Glomerular visceral epithelial cell (primary cell): ENCODE measurements at regions not wholly inside any gene's neighbourhood (a gene's known extent, or its start where the extent isn't known, plus 50 kb on each side); places are given as distances from the start of the nearest gene placed in this dataset.
"Not testable (repeated sequence)": the region's sequence is repeated elsewhere in the genome, so short reads cannot be mapped to it uniquely, and the experiment has no call there.

Source experiments
- DNase-seq: peaks from one replicate; pipeline ENCODE4 v3.0.0-alpha.2; 2016; ENCODE audit errors: extremely low spot score

- peak; percentile 78 for DNase-seq
Observed at GRCh38 chr2:161063157-161063945, 96.9 kb upstream of the TANK start.

DNA sequence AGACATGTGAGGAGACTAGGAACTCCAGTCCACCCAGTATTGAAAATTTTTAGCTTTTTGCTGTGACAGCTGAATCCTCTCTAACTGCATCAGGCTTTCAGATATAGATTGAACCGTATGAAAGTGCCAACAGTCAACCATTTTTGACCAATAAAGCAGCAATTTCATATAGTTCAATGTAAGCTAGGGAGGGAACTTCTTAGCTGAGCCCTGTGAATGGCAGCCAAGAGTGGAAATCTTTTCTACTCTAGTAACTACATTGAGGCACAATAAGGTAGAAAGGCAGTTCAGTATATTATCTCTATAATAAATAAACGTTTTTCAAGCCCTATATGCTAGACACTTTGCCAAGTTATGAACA is 96.3 kb upstream of the TANK start:
- DNase-seq: no peak

DNA sequence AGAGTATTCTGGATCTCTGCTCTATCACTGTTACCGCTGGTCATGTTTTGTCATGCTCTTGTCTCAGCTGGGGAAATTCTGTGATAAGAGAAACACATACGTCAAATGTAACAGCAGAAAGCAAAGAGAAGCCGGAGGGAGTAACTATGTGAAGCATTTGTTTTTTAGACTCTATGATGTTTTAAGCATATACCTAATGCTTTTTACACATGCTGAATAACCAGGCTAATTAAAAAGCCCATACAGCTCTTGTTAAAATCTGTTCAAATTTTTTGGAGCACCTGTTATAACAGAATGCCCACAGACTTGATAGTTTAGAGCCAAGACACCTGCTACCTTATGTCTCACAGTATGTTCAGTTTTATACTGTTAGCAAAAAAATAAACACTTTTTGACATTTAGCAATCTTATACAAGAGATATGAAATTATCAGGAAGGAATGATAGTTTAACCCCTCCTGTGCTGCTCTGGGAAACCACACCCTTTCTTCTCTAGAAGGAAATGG is 92.3 kb upstream of the TANK start:
- no peak for DNase-seq

DNA sequence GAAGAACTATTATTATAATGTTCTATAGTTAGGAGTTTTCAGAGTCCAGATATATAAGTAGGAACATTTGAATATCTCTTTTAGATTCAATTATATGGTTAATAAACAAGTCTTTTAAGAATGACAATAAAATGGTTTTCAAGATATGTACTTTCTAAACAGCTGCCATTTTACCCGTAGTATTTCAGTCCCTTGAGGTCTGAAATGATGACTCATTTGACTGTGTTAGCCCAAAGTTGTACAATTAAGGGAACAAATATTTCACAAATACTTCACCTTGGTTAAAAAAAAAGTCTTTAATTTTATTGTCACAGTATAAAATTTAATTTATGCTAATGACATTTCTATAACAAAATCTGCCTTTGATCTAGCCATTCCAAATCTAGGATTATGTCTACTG is 91.6 kb upstream of the TANK start:
- DNase-seq: no peak

GRCh38 chr2:161070693-161071479 is 89.3 kb upstream of the TANK start:
- DNase-seq: no peak

DNA sequence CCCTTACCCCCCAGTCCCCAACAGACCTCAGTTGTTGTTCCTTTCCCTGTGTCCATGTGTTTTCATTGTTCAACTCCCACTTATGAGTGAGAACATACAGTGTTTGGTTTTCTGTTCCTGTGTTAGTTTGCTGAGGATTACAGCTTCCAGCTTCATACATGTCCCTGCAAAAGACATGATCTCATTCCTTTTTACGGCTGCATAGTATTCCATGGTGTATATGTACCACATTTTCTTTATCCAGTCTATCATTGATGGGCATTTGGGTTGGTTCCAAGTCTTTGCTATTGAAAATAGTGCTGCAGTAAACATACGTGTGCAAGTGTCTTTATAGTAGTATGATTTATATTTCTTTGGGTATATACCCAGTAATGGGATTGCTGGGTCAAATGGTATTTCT is 87.8 kb upstream of the TANK start:
- not testable (repeated sequence) for DNase-seq

DNA sequence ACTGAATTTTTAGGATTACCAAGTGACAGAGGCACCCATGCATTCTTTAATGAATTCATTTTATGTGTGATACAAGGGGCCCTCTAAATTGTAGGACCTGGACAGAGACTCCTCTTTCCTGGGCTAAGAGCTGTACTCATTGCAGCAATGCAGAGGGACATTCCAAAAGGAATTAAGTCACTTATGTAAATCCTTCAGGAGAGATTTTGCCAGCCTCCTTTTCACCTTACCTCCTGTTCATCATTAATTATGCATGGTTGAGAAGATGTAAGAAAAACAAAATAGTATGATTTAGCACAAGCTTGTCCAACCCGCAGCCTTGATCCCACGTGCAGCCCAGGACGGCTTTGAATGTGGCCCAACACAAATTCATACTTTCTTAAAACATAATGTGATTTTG is 84.5 kb upstream of the TANK start:
- no peak for DNase-seq

DNA sequence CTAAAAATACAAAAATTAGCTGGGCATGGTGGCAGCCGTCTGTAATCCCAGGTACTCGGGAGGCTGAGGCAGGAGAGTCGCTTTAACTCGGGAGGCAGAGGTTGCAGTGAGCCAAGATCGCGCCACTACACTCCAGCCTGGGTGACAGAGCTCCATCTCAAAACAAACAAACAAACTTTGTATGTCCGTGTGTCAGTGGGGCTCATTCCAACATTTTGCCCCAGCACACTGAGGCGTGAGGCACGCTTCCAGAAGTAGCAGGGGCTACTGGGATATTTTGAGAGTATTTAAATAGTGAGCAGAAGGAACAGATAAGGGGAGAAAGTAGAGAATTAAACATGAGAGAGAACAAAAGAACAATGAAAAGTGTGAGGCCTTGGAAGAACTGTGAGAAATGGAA is 83.3 kb upstream of the TANK start:
- no peak for DNase-seq

GRCh38 chr2:161077367-161078210 is 82.6 kb upstream of the TANK start:
- DNase-seq: no peak

GRCh38 chr2:161078211-161078539 is 82.1 kb upstream of the TANK start:
- DNase-seq: no peak

- no peak for DNase-seq
Observed at GRCh38 chr2:161085149-161085548, 75.1 kb upstream of the TANK start.

DNA sequence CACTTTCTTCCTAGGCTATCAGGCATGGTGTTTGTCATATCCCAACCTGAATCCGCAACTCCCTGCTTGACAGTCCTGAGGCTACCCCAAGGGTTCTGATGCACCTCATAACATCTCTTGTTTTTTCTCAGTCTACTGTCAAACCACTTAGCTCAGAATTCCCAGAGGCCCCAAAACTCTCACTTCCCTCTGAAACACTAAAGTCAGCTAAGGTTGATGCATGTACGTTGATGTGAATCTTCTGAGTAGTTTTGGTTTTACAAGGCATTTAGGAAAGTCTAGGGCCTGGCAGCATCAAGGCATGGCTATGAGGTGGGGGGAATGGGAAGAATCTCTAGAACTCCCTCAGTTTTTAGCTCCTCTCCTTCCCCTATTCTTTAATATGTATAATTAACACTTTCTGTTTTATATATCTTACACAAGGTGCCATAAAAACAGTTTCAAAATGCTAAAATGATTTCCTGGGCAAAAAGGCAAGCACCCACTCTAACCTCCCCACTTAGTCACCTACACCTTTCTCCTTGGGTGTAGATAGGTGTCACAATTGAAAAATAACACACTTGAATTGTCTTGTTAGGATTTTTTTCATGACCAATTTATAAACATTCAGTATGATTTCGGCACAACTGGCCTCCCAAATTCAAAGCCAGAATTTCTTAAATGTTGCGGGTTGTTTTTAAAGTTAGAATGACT is 71.4 kb upstream of the TANK start:
- no peak for DNase-seq

- no peak for DNase-seq
Observed at GRCh38 chr2:161090411-161090810, 69.8 kb upstream of the TANK start.

DNA sequence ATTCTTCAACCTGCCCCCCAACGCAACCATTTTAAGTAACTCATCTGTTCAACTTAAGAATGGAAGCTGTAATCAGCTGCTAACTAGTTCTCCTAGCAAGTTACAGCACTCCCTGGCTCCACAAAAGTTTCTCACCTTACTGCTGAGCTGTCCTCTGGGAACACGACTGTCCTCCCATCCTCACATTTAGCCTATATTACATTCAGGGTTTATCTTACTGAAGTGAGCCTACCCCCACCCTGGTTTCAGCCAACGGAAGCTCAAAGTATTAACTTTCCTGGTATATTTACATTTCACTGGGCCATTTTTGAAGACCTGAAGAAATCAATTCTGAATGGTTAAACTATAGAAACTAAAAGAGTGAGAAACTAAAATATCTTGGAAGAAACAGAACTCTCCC is 64.9 kb upstream of the TANK start:
- no peak for DNase-seq

DNA sequence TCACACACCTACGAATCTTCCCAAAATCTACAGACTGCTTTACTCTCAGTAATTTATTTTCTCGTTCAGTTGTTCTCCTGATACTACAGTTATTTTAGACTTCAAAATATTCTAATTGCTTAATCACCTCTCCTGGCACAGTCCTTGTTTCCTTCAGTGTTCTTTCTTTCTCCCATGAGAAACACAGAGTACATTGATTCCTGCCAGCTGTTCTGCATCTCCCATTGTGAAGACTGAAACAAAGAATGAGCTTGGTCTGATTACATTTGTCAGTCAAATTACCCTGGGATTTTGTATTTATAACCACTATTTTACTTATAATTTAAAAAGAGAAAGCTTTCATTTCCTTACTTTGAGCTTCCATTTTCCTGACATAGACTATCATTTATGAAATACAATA is 63.9 kb upstream of the TANK start:
- DNase-seq: no peak

DNA sequence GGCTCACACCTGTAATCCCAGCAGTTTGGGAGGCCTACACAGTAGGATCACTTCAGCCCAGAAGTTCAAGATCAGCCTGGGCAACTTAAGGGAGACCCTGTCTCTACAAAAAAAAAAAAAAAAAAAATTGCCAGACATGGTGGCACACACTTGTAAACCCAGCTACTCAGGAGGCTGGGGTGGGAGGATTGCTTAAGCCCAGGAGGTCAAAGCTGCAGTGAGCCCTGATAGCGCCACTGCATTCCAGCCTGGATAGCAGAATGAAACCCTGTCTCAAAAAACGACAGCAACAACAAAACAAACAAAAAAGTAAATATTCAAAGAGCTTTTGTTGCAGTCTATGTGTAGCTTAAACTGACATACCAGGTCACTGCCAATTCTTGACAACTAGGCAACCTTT is 63.1 kb upstream of the TANK start:
- DNase-seq: no peak

DNA sequence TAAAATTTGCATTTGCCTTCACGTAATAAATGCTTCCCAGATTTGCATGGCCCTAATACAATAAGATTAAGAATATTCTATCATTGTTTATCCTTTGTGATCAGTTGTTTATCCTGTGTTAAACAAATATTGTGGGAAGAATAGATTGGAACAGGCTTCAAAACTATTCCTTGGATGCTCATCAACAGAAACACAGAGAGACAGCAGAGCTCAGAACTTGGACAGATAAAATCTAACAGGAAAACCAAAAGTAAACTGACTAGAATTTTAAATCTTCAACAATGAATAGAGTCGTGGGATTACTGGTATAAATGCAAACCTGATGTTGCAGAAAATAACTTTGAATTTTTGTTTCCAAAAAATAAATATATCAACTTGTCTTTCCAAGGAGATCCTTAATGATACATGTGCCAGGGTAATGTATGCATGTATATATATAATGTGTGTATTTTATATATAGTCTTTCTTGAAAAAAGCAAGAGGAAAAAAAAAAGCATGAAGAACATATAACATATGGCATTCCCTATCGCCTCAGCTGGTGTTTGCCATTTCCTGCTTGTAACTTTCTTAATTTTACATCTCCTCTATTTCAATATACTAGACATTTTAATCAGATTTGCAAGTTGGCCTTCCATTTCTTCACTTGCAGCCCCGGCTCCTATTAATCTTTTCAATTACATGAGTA is 59.9 kb upstream of the TANK start:
- no peak for DNase-seq

GRCh38 chr2:161101406-161101805 is 58.8 kb upstream of the TANK start:
- DNase-seq: no peak

- DNase-seq: no peak
Observed at GRCh38 chr2:161102770-161103450, 57.3 kb upstream of the TANK start.

DNA sequence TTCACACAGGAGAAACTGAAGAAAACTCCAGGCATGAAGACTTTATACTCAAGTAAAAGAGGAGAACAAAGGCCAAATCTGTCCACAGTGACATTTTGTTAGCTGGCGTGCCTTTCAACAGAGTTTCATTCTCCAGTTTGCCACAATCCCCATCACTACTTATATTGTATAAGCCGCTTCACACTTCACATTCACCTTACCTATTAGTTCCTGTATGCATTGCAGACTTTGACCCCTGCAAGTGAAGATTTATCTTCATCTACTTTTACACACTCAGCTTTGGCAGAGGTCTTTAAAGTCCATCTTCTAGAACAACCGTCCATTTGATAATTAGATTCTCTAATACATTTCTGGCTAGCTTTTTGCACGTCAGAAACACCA is 56.8 kb upstream of the TANK start:
- DNase-seq: no peak

DNA sequence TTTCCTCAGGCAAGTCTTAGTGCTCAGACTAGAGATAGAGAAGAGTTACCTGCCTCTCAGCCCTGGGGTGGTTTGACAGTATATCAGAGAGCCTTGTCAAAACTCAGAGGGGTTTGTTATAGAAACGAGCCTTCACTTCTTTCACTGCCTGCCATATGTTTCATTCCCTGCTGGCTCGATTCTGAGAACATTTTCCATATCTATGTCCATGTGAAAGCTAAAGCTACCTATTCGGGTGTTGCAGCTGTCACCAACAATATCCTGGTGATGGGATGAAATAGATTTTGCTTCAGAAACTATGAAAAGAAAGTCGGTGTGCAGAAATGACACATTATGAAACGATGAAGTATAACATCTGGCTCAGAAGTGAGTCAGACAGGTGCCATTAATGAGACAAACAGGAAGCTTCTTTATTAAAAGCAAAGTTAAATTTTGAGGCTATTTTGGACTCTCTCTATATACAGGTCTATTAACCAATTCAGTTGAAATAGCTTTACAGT is 56.1 kb upstream of the TANK start:
- DNase-seq: no peak
